GM08714 (cell line): ENCODE measurements at regions not wholly inside any gene's neighbourhood (a gene's known extent, or its start where the extent isn't known, plus 50 kb on each side); places are given as distances from the start of the nearest gene placed in this dataset.

ENCODE experiments used
- H3K4me3 ChIP-seq: fragments of 200-500 bp; sonication (Bioruptor generic); 2 replicates; pipeline ENCODE4 v1.5.1; 2014; ENCODE audit warnings: mild to moderate bottlenecking, low read length, inconsistent platforms
- ZNF274 ChIP-seq: IDR thresholded peaks from 2 replicates; pipeline ENCODE4 v1.6.1; 2012; ENCODE audit warnings: mild to moderate bottlenecking, low read depth, low read length

DNA sequence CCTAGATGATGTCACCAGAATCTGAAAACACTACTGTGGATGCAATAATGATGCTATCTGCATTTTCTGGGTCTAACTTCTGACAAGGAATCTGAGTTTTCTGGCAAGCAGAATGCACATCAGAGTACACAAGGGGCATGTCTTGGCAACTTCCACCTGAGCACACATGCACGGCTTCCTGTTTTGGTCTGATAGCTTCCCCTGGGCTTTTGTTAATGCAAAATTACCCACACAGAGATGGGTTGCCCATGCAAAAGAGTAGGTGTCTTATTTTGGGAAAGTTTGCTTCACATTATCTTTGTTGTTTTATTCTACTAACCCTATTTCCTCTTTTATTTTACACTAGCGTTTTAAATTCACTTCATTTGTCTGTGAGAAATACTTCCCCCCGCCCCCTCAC lies 74.2 kb upstream of the SATB1 start:
- H3K4me3 ChIP-seq: no peak overlapping the region
- TF ChIP-seq ZNF274: no peak

DNA sequence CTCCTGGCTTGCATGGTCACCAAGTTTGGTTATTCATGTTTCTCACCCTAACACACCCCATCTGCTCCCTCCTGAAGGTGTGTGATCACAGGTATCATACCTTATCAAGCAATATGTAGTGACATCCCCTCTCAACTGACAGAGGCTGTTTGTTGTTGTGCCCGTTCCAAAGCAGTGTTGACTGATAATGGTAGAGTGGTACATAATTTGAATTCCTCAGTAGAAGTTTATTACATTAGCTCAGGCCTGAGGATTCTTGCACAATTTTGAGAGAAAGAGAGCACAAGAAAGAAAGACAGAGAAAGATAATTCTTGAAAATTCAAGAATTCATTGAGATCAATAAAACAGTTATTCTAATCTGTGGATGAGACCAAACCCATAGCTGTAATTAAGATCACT lies 69.1 kb upstream of the SATB1 start:
- TF ChIP-seq ZNF274: no peak
- no peak overlapping the region for H3K4me3 ChIP-seq

DNA sequence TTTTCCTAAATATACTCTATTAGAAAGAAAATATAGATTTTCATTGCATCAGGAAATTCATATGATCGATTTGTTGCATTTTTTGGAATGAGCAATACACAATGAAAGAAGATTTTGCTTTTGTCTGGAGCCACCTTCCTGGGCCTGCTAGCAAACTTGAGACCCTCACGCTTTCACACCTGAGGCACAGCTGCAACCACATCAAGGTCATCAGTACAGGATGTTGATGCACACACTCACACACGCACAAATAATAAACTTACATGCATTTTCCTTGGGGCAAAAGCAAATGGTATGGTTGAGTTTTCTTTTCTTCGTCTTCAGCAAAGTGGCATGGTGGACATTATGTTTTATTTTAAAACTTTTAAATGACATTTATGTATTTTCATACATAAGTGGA lies 64.8 kb upstream of the SATB1 start:
- TF ChIP-seq ZNF274: no peak
- H3K4me3 ChIP-seq: no peak overlapping the region

DNA sequence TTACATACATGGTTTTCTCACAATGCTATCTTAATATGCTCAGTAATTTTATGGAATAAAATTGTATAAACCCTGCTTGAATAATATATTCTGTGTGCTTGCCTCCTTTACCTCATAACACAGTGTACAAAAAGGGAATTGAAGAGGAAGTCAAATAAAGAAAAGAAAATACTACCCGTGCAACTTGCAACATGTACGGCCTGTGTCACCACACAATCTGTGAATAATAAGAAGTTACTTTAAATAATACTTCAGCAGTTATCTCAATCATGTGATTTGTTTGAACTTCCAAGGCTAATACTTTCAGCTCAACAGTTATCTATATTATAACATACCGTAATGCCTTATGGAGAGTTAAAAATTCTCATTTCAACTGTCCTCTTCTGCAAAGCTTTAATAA lies 58.1 kb upstream of the SATB1 start:
- H3K4me3 ChIP-seq: no peak overlapping the region
- TF ChIP-seq ZNF274: no peak

DNA sequence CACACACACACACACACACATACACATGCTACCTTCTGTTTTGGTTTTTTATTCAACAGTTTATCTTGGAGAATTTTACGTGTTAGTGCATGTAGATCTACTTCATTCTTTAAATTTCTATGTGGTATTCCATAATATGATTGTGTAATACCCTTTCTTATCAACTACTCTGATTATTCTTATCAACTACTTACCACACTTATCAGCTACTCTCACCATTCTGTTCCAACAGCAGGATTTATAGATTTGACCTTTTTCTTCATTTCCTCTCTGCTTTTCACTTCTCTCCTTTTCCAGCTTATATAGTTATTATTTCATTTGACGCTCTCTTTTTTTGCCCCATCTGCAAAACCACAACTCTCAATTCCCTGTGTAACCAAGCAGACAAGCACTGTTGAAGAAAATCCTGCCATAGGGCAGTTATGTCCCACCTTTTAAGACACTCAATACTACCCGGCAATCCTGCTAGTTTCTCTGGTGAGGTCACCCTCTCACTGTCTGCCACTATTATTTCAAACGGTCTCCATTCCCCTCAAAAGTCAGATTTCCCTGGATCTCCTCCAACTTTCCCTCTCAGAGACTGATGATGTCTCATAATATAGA lies 56.9 kb upstream of the SATB1 start:
- no peak for TF ChIP-seq ZNF274
- H3K4me3 ChIP-seq: no peak overlapping the region

DNA sequence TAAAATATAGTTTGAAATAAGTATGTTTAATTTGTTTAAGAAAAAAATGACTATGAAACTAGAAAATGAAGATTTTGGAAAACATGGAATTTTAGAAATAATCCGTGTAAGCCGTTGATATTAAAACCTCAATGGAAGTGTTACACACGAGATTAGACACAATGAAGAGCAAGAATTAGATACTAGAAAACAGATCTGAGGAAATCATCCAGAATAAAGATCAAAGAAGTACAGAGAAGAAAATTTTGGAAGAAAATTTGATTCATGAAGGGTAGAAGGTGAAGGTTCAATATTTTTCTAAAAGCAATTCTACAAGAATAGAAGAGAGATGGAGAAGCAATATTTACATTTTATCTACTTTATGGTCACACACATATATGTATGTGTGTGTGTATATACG lies 52.5 kb upstream of the SATB1 start:
- H3K4me3 ChIP-seq: no peak overlapping the region
- no peak for TF ChIP-seq ZNF274
